ENCODE measurements at regions not wholly inside any gene's neighbourhood (a gene's known extent, or its start where the extent isn't known, plus 50 kb on each side); places are given as distances from the start of the nearest gene placed in this dataset.

DNA sequence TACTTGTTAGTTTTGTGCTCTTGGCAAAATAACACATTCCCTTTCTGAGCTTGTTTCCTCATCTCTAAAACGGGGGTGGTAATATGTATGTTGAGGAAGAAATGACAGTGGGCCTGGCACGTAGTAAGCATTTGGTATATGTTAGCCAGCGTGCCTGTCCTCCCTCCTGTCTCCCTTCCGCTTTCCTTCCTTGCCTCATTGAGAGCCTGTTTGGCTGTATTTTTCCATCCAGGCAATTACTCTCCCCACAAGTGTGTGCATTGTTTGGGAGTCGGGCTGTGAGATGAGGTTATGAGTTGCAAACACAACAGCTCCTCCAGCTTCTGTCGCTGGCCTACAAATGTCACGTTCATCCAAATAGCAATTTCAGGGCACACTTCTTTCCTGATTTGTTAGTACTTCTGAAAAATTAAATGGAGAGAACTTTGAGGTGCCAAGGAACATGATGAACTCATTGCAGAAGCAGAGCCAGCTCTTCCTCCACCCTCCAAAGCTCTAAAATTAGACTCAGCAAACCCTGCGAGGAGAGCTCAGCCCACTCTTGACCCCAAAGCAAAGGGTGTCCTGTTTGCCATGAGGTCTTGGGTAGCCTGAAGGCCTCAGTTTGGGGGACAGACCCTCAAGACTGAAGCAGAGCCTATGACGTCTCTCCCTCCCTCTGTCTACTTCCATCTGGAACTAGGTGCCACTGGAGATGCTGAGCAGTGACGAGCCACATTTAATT lies 50.7 kb upstream of the TOX2 start:
- DNase-seq = no peak

DNA sequence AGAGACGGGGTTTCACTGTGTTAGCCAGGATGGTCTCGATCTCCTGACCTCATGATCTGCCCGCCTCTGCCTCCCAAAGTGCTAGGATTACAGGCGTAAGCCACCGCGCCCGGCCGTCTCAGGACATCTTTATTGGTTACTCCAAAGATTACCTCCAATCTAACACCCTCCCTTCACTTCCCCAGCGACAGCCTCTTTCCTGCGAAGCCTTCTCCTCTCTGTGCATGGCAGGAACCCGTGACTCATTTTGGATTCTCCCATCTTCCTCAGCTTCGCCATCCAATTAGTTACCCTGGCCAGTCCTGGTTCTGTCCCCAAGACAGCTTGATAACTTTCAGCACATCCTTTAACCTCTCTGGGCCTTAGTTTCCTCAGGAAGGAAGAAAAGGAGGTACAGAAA lies 51.3 kb upstream of the TOX2 start:
- DNase-seq = no peak

DNA sequence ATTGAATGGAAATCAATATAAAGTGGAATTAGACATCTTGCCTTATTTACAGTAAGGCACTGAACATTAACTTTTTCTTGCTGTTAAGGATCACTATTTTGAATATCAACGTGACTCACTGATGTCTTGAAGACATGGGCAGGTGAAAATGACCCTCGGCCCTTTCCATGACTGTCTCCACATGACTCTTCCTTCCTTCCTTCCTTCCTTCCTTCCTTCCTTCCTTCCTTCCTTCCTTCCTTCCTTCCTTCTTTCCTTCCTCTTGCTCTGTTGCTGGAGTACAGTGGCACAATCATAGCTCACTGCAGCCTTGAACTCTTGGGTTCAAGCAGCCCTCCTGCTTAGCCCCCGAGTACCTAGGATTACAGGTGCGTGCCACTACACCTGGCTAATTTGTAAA lies 52.2 kb upstream of the TOX2 start:
- no peak for DNase-seq

DNA sequence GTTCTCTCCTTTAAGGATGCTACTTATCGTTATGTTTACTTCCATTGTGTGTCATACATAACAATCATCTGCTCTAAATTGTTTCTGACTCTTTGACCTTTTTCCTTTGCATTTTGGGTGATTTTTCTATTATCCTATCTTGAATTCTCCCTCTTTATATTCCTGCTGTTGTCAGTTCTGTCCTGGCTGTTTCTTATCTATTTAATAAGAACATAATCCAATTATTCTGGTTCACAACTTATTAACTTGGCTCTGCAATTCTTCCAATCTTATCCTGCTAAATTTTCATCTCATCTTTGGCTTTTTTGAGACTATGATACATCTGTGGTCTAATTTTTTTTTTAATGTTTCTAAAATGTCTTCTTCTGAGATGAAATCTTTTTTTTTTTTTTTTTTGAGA lies 54.7 kb upstream of the TOX2 start:
- DNase-seq = no peak

DNA sequence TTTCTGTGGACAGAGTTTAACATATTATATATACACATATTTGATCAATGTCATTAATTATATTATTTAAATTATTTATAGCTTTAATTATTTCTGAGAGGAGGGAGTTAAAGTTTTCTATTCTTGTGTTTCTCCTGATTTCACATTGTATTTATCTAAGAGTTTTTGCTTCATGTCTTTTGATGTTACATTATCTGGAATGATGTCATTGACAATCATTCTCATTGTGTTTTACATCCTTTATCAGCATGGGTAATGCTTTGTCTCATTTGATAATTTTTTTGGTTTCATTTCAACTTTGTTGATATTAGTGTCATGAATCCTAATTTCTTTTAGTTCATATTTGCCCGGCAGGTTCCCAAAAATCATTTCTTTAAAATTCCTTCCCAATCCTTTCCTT lies 56.7 kb upstream of the TOX2 start:
- DNase-seq = no peak

DNA sequence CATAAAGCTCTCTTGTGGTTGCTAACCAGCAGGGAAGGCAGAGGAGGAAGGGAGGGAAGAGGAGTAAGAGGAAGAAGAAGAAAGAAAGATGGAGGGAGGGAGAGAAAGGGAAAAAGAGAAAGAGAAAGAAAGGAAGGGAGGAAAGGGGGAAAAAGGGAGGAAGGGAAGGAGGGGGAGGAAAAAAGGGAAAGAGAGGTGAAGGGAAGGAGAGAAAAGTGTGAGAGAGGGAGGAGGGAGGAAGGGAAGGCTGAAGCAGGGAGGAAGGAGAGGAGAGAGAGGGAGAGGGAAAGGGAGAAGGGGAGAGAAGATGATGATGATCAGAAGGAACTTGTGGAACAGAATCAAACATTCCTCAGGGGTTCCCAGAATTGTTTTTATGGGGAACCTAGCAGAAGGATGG lies 57.5 kb upstream of the TOX2 start:
- DNase-seq = no peak

DNA sequence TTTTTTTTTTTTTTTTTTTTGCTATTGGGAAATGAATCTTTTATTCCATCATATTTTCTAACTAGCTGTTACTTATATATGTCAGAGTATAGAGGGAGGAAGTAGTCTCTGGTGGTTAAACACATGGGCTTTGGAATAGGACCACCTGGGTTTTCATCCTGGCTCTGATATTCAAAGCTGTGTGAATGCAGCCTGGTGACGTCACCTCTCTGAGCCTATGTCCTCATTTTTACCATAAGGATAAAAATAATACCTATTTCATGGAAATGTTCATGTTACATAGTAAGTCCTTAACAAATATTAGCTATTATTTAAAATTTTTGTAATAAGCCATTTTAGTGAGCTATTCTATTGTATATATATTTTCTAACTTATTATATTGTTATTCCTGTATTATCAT lies 58.8 kb upstream of the TOX2 start:
- no peak for DNase-seq

DNA sequence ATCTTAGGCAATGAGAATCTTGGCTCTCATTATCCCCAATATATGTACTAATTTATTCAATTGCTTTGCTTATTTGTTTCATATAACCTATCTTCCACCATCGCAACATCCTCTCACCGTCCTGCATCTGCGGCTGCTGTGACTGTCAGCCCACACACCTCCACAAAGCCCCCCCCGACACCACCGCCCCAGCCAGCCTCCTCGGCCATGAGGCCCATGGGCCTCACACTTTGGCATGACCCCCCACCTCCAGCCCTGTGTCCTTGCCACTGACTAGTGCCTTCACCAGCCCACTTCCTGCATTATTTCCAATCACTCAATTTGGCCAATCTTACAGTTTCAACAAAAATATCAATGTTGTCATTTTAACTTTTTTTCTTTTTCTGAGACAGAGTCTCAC lies 60.7 kb upstream of the TOX2 start:
- DNase-seq = no peak

DNA sequence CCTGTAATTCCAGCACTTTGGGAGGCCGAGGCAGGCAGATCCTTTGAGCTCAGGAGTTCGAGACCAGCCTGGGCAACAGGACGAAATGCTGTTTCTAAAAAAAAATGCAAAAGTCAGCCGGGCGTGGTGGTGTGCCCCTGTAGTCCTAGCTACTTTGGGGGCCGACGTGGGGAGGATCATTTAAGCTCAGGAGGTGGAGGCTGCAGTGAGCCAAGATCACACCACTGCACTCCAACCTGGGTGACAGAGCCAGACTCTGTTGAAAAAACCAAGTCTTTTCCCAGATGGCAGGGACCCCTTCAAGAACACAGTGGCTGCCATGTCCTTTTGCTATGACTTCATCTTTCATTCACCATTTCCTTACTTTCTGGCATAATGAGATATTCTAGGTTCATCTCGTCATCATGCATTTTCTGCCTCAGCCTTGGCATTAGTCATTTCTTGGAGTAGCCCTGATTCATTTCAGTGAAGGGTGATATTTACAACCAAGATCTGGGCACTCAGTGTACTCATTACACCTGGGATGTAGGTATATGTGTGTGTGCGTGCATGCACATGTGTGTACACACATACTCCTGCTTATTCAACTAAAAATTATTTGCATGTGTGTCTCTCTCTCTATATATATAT lies 61.4 kb upstream of the TOX2 start:
- no peak for DNase-seq

DNA sequence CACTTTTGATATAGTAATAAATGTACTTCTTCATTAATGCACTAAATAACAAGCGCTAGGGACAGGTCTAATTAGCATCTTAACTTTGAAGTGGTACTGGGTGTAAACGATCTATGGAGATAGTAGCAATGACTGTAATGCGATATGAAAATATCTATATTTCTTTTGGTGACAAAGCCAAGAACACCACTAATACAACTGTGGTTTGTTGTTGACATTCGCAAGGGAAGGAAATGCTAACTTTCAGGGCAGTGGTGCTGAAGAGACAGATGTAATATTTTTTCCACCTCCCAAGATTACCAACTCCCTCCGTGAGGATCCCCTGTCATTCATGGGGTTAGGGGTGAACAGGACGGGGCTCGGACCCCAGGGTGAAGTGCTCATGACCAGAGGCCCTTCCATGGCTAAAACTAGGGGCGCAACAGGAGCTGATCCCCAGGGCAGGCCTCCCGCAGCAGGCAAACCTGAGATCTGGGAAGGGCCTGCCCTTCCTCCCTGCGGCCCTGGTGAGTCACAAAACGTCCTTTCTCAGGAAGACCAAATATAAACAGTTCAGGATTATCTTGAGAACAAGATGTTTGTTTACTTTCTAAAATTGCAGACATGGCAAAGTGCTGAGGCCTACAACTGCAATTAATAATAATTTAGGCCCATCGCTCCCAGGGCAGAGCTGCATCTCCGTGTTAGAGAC lies 65.0 kb upstream of the TOX2 start:
- DNase-seq = no peak

DNA sequence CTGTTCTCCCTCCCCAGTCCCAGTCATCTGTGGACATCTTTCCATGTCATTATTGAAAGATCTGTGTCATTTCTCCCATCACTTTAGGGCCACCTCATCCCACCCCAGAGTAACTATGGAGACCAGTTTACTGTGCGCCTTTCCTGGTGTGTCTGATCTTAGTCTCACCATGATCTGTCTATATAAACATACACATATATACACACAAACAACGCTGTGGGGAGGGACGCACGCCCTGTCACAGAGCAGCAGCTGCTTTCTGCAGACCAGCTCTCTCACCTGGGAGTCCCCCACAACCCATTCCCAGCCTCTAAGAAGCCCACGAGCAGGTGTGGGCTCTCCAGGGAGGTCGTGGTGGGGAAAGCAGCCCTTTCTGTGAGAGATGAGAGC lies 68.1 kb upstream of the TOX2 start:
- no peak for DNase-seq

DNA sequence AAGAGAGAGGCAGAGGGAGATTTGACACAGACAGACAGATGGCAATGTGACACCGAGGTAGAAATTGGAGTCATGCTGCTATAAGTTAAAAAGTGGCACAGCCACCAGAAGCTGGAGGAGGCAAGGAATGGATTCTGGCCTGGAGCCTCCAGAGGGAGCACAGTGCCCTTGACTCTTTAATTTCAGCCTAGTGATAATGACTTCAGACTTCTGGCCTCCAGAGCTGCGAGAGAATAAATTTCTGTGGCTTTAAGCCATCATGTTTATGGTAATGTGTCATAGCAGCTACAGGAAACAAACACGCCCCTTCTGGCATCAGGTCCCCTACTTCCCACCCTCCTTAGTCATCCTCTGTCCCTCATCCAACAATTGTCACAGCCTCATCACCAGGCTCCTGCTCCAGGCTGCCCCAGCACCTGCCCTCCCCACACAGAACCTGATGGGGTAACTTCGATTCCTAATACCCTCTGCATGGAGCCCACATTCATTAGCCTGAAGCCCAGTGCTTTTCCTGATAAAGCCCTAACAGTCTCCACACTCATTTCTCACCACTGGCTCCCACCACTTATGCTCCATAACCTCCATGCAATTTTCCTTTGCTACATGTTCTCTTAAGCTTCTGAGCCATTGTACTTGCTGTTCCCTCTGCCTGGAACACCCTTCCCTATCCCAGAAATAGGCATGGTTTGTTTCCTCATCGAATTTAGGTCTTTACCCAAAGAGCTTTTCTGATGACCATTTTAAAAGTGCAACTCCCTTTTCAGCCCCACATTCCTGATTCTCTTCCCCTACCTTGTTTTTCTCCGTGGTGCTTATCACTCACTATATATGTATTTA lies 69.7 kb upstream of the TOX2 start:
- DNase-seq = no peak

DNA sequence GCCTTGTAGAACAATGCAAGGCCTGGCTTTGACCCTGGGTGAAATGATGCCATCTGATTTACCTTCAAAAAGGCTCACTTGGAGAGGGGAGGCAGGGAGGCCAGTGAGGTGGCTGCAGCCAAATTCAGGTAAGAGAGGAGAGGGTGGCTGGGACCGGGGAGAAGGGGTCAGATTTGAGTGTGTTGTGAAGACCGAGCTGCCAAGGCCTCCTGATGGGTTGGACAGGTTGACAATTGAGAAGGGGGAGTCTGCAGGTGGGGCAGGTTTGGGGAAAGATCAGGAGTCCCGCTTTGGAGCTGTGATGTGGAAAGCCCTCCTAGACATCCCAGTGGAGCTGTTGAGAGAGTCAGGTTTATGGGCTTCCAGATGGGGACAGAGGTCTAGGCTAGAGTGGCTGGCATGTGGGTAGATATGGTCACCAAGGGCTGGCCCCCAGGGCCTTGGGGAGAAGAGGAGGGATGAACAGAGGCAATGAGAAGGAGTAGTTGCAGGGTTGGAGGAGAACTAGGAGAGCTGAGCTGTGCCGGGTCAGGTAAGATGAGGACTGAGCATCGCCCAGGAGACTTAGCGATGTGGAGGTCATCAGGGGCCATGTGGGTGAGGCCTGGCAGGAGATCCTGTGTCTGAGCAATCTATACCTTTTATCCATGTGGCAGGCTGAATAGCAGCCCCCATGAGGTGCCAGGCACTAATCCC lies 70.5 kb upstream of the TOX2 start:
- no peak for DNase-seq

DNA sequence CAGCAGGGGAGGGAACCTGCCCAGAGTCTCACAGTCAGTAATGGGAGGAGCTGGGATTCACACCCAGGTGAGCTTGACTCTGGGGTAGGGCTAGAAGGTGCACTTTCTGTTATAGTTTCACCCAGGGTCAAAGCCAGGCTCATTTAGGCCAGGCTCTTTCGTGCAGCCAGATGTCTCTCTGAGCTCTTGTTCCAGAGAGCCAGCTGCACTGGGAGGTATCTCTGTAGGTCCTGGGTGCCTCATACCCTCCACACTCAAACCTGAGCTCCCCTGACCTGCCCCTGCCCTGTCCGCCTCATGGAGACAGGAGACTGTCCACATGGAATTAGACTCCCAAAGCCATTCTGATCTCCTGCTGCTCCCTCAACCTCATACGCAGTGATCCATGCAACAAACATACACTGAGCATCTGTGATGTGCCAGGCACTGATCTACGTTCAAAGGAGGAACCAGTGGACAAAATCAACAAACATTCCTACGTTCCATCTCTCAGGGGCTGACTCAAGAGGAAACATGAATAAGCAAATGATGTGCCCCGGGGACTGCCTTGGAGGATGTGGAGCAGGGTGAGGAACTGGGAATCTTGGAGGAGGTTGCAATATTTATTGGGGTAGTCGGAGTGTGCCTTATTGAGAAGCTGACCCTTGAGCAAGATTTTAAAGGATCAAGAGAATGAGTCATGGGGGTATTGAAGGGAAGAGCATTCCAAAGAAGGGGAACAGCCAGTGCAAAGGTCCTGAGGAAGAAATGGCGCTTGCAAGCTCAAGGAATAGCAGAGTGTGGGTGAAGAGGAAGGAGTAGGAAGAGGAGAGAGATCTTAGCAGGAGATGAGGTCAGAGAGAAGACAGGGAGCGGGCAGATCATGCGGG lies 71.3 kb upstream of the TOX2 start:
- DNase-seq = no peak

DNA sequence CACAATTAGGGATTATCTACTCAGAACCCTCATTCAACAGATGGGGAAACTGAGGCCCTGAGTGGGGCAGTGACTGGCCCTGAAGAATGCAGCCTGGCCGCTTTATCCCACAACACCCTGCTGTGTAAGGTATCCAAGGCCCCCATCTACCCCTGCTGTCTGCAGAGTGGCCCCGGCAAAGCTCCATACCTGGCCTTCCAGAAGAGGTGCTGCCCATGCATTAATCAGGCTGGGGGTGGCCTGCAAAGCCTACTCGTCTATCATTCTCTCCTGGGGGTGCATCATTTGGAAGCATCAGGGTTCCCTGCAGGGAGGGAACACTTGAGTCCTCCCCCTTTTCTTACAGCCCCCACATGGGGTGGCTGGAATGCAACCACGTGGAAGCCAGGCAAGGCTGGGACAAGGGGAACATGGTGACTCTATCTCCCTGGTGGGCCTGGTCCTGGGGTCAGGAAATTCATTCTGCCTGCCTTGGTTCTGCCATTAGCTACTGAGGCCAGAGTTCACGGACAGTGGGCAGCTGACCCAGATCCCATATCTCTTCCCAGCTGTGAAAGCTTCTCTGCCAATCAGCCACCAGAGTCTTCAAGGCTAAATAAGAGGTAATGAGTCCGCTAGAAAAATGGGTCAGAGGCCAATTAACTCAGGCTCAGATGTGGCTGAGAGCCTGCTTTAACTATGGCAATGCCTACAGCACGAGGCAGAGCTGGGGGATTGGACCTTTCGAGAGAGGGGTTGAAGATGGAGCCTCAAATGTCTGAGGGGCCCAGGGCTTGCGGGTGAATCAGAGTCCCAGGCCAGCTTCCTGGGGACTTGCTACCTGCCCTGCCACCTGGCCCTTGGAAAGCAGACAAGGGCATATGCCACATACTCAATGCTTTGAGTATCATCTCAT lies 72.3 kb upstream of the TOX2 start:
- no peak for DNase-seq

DNA sequence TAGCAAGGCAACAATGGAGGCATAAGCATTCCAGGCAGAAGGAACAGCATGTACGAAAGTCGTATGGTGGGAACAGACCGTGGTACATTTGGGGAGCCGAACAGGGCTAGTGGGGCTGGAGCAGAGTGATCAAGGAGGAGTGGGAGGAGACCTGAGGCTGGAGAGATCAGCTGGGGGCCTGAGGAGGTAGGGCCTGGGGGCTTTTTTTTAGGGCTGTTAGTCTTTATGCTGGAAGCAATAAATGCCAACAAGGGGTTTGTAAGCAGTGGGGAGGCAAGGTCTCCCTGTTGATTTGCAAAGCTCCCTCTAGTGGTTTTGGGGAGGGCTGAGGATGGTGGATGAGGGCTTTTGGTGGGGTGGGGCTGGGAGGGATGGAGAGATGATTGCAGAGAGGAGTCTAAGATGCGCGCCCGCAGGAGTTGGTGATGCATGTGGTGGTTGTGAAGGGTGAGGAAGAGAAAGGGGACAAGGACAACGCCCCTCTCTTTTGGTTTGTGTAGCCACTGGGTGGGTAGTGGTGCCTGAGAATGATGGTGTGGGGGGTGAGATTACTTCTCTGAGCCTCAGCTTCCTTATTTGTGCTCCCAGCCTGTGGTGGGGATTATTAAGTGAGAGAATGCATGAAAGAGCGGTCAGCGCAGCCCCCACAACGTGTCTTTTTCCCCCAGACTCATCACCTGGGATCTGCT lies 74.1 kb upstream of the TOX2 start:
- DNase-seq = no peak

DNA sequence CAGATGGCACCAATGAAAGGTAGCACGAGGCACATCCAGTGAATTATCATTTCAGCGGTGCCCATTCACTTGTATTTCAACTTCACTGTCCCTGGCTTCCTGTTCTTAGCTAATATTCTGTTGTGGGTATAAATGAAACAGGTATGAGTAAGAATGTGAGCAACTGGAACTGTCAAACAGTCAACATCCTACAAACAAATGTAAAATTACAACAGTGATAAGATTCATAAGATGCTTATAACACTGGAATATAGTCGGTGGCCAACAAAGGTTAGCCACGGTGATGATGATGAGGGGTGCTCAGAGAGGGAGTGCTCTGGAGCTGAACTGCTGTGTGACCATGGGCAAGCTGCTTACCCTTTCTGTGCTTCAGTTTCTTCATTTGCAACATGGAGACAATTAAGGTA lies 74.9 kb upstream of the TOX2 start:
- no peak for DNase-seq

DNA sequence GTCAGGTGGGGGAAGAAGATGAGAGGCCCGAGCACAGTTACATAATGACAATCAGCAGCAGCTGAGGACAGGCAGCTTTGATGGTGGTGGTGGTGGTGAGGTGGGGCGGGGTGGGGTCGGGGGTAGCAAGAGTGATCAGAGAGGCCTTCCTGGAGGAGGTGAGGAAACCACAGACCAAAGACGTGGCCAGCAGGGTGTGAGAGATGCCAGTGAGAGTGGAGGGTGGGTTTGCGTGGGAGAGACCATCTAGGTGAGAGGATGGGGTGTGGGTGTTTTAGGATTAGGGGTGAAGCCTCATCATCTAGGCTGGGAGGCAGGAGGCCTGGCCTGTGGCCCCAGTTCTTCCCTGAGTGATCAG lies 76.0 kb upstream of the TOX2 start:
- DNase-seq = no peak

DNA sequence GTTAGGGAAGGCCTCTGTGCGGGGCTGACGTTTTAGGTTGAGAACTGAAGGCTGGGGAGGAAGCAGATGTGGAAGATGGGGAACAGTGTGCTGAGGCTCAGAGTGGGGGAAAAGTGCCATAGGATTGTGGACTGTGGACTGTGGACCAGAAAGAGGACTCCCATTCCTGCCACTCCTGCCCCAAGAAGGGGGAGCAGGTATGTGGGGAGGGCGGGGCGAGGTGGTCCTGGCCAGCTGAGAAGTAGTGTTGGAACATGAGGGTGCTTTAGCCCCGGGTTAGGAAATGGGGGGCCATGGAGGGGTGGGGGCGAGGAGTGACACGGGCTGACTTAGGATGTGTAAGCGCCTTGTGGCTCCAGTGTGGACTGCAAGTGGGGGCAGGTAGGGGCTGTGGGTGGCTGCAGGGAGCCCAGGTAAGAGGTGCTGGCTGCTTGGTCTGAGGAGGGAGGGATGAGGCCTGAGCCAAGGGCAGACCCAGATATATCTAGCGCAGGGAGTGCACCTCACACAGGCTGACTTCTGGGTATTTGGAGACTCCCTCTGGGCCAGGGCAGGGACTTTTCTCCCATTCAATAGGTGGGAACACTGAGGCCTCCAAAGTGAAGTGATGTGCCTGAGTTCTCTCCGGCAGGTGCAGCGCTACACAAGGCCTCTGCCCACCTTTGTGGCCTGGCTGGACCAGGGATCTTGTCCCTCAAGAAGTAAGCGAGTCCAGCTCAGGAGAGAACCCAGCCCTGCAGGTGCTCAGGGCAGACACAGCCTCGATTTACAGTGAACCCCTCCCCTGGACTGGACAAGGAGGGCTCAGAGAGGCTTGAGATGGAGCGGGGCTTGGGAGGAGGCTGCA lies 76.6 kb upstream of the TOX2 start:
- no peak for DNase-seq
